GM20000 (cell line): ENCODE measurements at regions not wholly inside any gene's neighbourhood (a gene's known extent, or its start where the extent isn't known, plus 50 kb on each side); places are given as distances from the start of the nearest gene placed in this dataset.

Experiments
- DNase-seq: peaks from one replicate; pipeline ENCODE4 v3.0.0; 2012; ENCODE audit warnings: low spot score
- TF ChIP-seq, protein P1 (sequence below): IDR thresholded peaks from 2 replicates; pipeline ENCODE4 v1.5.1; 2012; ENCODE audit warnings: mild to moderate bottlenecking, control low read depth; ENCODE audit errors: extremely low read depth, missing control alignments

DNA sequence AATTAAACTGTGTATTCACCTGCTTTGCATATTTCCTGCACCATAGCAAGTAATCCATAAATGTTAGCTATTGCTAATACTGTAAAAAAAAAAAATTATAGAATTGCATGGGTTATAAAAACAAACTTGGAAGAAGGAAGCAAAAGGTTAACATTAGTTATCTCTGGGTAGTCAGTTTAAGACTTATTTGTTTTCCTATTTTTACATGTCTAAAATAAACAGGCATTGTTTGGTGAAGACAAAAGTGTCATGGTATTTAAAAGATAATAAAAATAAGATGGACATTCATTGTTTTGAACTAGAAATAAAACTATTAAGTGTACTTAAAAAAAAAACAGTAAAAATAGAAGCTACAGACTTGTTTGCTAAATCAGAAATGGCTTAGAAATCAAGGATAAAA, 313.8 kb downstream of the SOX9 start:
- TF ChIP-seq, protein P1, sequence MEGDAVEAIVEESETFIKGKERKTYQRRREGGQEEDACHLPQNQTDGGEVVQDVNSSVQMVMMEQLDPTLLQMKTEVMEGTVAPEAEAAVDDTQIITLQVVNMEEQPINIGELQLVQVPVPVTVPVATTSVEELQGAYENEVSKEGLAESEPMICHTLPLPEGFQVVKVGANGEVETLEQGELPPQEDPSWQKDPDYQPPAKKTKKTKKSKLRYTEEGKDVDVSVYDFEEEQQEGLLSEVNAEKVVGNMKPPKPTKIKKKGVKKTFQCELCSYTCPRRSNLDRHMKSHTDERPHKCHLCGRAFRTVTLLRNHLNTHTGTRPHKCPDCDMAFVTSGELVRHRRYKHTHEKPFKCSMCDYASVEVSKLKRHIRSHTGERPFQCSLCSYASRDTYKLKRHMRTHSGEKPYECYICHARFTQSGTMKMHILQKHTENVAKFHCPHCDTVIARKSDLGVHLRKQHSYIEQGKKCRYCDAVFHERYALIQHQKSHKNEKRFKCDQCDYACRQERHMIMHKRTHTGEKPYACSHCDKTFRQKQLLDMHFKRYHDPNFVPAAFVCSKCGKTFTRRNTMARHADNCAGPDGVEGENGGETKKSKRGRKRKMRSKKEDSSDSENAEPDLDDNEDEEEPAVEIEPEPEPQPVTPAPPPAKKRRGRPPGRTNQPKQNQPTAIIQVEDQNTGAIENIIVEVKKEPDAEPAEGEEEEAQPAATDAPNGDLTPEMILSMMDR: no peak

DNA sequence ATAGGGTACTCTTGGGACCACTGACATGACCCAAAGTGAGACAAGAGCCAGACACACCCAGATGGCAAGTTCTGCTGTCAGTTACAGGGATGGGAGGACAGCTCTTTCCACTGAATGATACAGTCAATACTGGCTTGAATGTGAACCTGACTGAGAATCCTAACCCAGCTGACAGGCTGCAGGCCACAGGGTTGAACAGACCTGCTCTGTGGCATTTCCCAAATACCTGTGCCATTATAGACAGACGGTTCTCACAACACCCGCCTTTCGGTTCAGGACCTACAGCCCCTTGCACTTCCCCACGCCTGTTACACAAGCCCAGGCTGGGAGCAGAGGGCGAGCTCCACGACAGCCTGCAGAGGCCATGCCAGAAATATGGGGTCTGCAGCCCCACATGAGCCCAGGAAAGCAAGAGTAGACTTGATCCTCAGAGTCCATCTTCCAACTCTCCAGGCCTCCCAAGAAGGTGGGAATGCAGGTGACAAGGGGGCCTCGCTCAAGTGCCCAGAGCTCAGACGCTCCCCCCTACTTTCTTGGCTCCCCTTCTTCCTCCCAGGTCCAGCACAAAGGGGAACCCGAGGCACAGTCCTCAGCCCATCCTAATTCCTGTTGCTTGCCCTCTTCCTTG, 314.3 kb downstream of the SOX9 start:
- no peak for DNase-seq
- TF ChIP-seq, protein P1: no peak

More for the DNA sequence above, 313.8 kb downstream of the SOX9 start:
- no peak for DNase-seq

DNA sequence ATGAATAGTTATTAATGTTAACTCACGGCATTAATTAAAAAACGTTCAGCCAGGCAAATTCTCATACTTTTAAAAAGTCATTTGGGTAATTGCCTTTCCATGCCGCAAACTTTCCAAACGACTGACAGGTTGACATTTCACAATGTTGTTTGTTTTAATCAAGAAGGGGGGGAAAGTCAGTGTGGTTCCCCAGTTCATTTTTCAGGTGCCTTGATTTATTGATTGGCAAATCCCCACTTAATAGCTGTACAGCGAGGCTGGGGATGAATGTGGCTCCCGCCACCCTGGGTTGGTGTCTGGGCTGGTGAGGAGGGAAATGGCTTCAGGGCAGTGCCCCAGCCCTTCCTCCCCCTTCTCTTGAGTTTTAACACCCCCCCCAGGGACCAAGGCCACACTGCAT, 318.0 kb downstream of the SOX9 start:
- DNase-seq: no peak
- TF ChIP-seq, protein P1: no peak

DNA sequence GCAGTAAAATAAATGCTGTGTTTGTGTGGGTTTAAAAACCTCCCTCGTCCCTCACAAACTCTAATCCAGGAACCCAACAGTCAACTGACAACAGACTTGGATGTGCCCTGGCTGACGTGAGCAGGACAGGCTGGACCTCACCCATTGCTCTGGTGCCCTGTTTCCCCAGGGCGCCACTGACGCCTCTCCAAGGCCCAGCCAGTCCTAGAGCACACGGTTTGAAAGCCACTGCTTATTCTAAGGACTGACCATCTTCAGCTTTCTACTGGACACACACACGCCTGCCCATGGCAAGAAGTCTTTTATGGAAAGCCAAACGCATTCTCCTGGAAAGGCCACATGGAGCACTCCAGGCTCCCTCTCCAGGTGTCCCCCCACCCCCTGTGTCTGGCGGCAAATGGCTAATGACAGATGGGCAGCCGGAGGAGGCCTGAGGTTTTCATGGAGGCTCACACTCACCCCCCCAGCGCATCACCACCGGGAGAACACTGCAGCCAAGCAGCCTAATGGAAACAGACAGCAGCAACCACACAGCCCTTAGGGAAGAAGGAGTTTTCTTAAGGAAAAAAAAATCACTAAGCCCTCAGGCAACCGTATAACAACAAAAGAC, 319.2 kb downstream of the SOX9 start:
- no peak for DNase-seq
- TF ChIP-seq, protein P1: no peak

DNA sequence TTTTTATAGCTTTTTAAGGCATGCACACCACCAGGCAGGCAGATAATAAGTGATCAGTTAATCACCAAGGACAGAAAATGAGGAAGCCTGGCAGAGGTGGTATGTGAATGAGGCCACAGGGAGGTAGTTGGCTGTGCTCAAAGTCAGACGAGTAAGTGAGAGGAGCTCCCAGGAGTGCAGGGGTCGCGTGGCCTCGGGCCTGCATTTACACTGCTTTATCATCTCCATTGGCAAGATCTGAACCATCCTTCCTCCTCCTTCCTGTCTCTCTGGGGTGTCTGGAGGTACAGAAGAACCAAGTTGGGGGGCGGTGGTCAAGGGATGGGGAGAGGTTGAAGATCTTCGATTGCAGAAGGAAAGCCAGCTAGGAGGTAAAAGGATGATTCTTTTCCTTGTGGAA, 320.1 kb downstream of the SOX9 start:
- TF ChIP-seq, protein P1: no peak

DNA sequence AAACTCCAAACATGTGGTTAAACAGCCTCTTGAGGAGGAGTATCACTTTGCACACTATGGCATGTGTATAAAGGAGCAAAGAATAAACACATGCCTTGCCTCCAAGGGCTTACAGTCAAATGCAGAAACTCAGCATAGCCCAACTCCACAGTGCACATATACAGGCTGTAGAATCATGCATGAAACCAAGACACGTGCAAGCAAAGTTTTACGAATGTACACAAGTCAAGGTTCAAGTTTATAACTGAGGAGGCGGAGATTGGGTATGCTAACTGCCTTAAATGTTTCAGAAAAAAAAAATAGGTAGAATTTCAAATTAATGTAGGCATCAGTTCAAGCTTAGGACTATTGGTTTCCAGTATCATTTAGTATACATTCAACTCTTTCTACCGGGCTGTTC, 321.1 kb downstream of the SOX9 start:
- TF ChIP-seq, protein P1: no peak
- no peak for DNase-seq

More for the DNA sequence above, 320.1 kb downstream of the SOX9 start:
- no peak for DNase-seq

DNA sequence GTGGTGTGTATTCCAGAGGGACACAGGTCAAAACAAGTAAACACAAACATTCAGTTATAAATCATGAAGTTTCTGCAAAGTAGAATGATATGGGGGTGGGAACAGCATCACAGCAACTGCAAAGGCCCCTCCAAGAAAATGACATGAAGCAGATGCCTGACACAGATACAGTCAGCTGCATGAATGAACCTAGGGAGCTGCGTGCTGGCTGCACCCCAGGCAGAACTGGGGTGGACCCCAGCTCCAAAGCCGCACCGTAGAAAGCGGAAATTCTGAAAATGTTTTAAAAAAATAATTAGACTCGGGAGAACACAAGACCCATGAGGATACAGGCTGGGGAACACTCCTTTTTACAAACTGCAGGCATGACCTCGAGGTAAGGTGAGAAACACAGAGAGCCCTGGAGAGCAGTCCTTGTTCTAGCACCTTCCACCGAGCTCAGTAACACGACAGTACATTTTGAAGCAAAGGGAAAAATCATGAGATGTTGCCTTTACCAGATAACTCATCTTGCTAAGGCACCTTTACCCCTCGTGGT, 323.8 kb downstream of the SOX9 start:
- TF ChIP-seq, protein P1: no peak
- DNase-seq: no peak
